ENCODE measurements at regions not wholly inside any gene's neighbourhood (a gene's known extent, or its start where the extent isn't known, plus 50 kb on each side); places are given as distances from the start of the nearest gene placed in this dataset.

DNA sequence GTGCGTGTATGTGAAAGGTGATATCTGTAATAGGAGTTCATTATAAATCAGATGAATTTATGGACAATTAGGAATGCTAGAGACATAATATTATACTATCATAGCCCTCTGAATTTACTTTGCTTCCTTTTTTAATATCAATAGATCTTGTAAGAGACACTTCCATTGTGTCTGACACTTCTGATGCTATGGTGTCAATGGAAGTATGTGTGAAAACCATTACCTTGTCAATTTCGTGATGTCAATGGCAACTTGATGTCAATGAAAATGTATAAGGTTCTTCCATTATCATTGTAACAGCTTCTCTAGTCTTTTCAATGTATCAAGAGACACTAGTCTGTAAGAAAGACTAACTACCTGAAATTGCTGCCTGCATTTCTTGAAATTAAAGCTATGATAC, 296.8 kb upstream of the DPYD start:
- Histone ChIP-seq H3K4me1 (ENCODE audit: insufficient read depth) (no peaks in the 10 kb centered on the region), H3K4me2 (ENCODE audit: unreplicated experiment) (no peak overlapping the region), H3K9ac (no peak overlapping the region), H3K4me3 (no peak overlapping the region), H3F3A (ENCODE audit: insufficient read depth) (no peaks in the 10 kb centered on the region), H3K9me2 (ENCODE audit: insufficient read depth) (peaks cover 5% of the 10 kb centered on the region; the same call in 1 of the 2 replicates), H2AFZ (no peak overlapping the region; the same call in 1 of the 2 replicates), H3K79me2 (ENCODE audit: insufficient read depth) (no peaks in the 10 kb centered on the region), H3K27ac (no peak overlapping the region), H3K9me3 (ENCODE audit: low read depth) (no peaks in the 10 kb centered on the region), H3K27me3 (replicated peaks; ENCODE audit: insufficient read depth) (no peaks in the 10 kb centered on the region), H4K20me1 (ENCODE audit: insufficient read depth) (no peaks in the 10 kb centered on the region), H3K36me3 (ENCODE audit: low read depth) (no peaks in the 10 kb centered on the region)
- in situ Hi-C loops (cut with MboI), result no loop called here
- TF ChIP-seq EZH2 (IDR thresholded peaks at IDR 0.05; ENCODE audit: insufficient read depth, poor library complexity, severe bottlenecking) (no peak), EZH2phosphoT487 (IDR thresholded peaks at IDR 0.05; ENCODE audit: insufficient read depth, low read depth) (no peak)
- WGBS, 2 experiments (ENCODE audit: low coverage in 1 of 2, low lambda C conversion rate in 2 of 2, missing lambda C conversion rate in 2 of 2), result 61 to 62% methylated on average over 2 of the region's 2 CpGs
- no peak for DNase-seq

DNA sequence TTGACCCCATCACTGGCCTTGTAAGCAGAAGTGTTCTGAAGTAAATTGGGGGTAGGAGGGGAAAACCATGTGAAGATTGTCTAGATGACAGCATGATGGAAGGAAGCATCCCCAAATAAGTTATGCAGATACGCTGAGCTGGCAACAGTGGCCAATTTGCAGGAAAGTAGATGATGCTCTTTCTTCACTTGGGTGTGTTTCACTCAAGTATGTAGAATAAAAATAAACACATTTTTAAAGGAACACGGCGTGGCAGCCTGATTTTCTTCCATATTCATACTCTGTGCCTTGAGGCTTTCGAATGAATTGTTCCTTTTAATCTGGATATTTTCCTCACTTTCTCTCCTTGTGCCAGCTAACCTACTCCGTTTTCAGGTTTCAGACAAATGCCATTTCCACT, 295.5 kb upstream of the DPYD start:
- no peak overlapping the region for H3K9ac ChIP-seq
- H3K4me3 ChIP-seq, result no peak overlapping the region
- no peak overlapping the region for H3K27ac ChIP-seq
- no peaks in the 10 kb centered on the region for H3K27me3 ChIP-seq (replicated peaks; ENCODE audit: insufficient read depth)
- DNase-seq, result no peak
- no peaks in the 10 kb centered on the region for H4K20me1 ChIP-seq (ENCODE audit: insufficient read depth)
- TF ChIP-seq EZH2phosphoT487 (IDR thresholded peaks at IDR 0.05; ENCODE audit: insufficient read depth, low read depth), result no peak
- no peak for TF ChIP-seq EZH2 (IDR thresholded peaks at IDR 0.05; ENCODE audit: insufficient read depth, poor library complexity, severe bottlenecking)
- no peaks in the 10 kb centered on the region for H3F3A ChIP-seq (ENCODE audit: insufficient read depth)
- 77 to 84% methylated on average over 5 of the region's 5 CpGs for WGBS, 2 experiments (ENCODE audit: low coverage in 1 of 2, low lambda C conversion rate in 2 of 2, missing lambda C conversion rate in 2 of 2)
- in situ Hi-C loops (cut with MboI), result no loop called here
- H3K9me2 ChIP-seq (ENCODE audit: insufficient read depth), result peaks cover 5% of the 10 kb centered on the region; the same call in 1 of the 2 replicates
- no peaks in the 10 kb centered on the region for H3K36me3 ChIP-seq (ENCODE audit: low read depth)
- H3K9me3 ChIP-seq (ENCODE audit: low read depth), result no peaks in the 10 kb centered on the region
- H3K79me2 ChIP-seq (ENCODE audit: insufficient read depth), result no peaks in the 10 kb centered on the region
- no peaks in the 10 kb centered on the region for H3K4me1 ChIP-seq (ENCODE audit: insufficient read depth)
- H2AFZ ChIP-seq, result no peak overlapping the region
- H3K4me2 ChIP-seq (ENCODE audit: unreplicated experiment), result no peak overlapping the region

GRCh38 chr1:98211271-98211845, 290.5 kb upstream of the DPYD start:
- DNase-seq, result no peak
- Histone ChIP-seq H3K4me3 (no peak overlapping the region), H3K79me2 (ENCODE audit: insufficient read depth) (no peaks in the 10 kb centered on the region), H3K9ac (no peak overlapping the region), H3K4me1 (ENCODE audit: insufficient read depth) (peaks cover 21% of the 10 kb centered on the region; the same call in 1 of the 2 replicates), H3K4me2 (ENCODE audit: unreplicated experiment) (no peak overlapping the region), H4K20me1 (ENCODE audit: insufficient read depth) (no peaks in the 10 kb centered on the region), H3K27ac (no peak overlapping the region), H3K9me2 (ENCODE audit: insufficient read depth) (no peaks in the 10 kb centered on the region; the same call in 1 of the 2 replicates), H2AFZ (no peak overlapping the region), H3K27me3 (replicated peaks; ENCODE audit: insufficient read depth) (no peaks in the 10 kb centered on the region), H3K36me3 (ENCODE audit: low read depth) (no peaks in the 10 kb centered on the region), H3K9me3 (ENCODE audit: low read depth) (no peaks in the 10 kb centered on the region), H3F3A (ENCODE audit: insufficient read depth) (no peaks in the 10 kb centered on the region)
- in situ Hi-C loops (cut with MboI), result no loop called here
- no peak for TF ChIP-seq EZH2phosphoT487 (IDR thresholded peaks at IDR 0.05; ENCODE audit: insufficient read depth, low read depth)
- TF ChIP-seq EZH2 (IDR thresholded peaks at IDR 0.05; ENCODE audit: insufficient read depth, poor library complexity, severe bottlenecking), result no peak
- WGBS, 2 experiments (ENCODE audit: low coverage in 1 of 2, low lambda C conversion rate in 2 of 2, missing lambda C conversion rate in 2 of 2), result 94 to 98% methylated on average over 2 of the region's 2 CpGs

DNA sequence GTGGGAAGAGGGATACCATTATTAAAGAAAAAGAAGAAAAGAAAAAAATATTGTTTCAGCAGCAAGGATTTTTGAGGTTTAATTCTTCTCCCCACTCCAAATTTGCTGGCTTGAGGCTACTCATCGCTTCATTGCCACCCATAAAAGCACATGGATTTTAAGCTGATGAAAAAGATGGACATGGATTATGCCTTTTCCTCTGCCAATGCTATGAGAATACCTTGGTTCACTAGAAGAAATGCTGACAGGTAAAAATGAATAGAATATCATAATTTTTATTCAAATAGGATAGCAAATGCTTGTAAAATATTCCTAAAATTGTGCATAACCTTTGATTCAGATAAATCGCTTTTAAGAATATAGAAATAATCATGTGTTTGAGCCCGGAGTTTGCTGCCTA, 289.7 kb upstream of the DPYD start:
- 93 to 97% methylated on average over 3 of the region's 3 CpGs for WGBS, 2 experiments (ENCODE audit: low coverage in 1 of 2, low lambda C conversion rate in 2 of 2, missing lambda C conversion rate in 2 of 2)
- no peak for TF ChIP-seq EZH2 (IDR thresholded peaks at IDR 0.05; ENCODE audit: insufficient read depth, poor library complexity, severe bottlenecking)
- TF ChIP-seq EZH2phosphoT487 (IDR thresholded peaks at IDR 0.05; ENCODE audit: insufficient read depth, low read depth), result no peak
- H3K9me2 ChIP-seq (ENCODE audit: insufficient read depth), result no peaks in the 10 kb centered on the region; the same call in 1 of the 2 replicates
- H3K27me3 ChIP-seq (replicated peaks; ENCODE audit: insufficient read depth), result no peaks in the 10 kb centered on the region
- peak overlapping the region; percentile 73 for H2AFZ ChIP-seq
- no peaks in the 10 kb centered on the region for H4K20me1 ChIP-seq (ENCODE audit: insufficient read depth)
- H3K79me2 ChIP-seq (ENCODE audit: insufficient read depth), result no peaks in the 10 kb centered on the region
- H3K4me2 ChIP-seq (ENCODE audit: unreplicated experiment), result peak overlapping the region; percentile 77
- no peaks in the 10 kb centered on the region for H3K36me3 ChIP-seq (ENCODE audit: low read depth)
- no peak overlapping the region for H3K9ac ChIP-seq
- peak overlapping the region; percentile 62; the same call in 1 of the 2 replicates for H3K4me3 ChIP-seq
- DNase-seq, result no peak
- H3F3A ChIP-seq (ENCODE audit: insufficient read depth), result no peaks in the 10 kb centered on the region
- peak overlapping the region; percentile 43 for H3K27ac ChIP-seq
- H3K9me3 ChIP-seq (ENCODE audit: low read depth), result no peaks in the 10 kb centered on the region
- in situ Hi-C loops (cut with MboI), result no loop called here
- peaks cover 21% of the 10 kb centered on the region; the same call in 1 of the 2 replicates for H3K4me1 ChIP-seq (ENCODE audit: insufficient read depth)
